T-cell (primary cell): ENCODE measurements at regions not wholly inside any gene's neighbourhood (a gene's known extent, or its start where the extent isn't known, plus 50 kb on each side); places are given as distances from the start of the nearest gene placed in this dataset.

Source experiments
- ATAC-seq, 4 experiments: fragments of 200-7000 bp in 3 of 4; fragments of 150-1000 bp in 1 of 4; cut with Tn5 transposase; replicated peaks in 1 of 4; 1 replicate in 3 of 4; 2 replicates in 1 of 4; pipeline ENCODE4 v1.10.0; 2021; ENCODE audit warnings: moderate library complexity in 3 of 4, mild to moderate bottlenecking in 2 of 4, moderate number of reproducible peaks in 1 of 4
- CTCF ChIA-PET, 2 donors: fragments of 300-600 bp; sonication (Branson Sonifier 250); formaldehyde crosslinking; loops; one replicate each; lab custom pipeline; 2022; ENCODE audit warnings: antibody characterized with exemption in 2 of 2; lab: Charles Lee
- POLR2A ChIA-PET, 2 donors: fragments of 300-600 bp; sonication (Branson Sonifier 250); formaldehyde crosslinking; loops; one replicate each; lab custom pipeline; 2022; ENCODE audit warnings: antibody characterized with exemption in 2 of 2; lab: Charles Lee
- DNase-seq, 35 experiments: peaks; one replicate each; pipeline versions ENCODE4 v3.0.0 to v3.0.0-alpha.2; 2013 to 2023
- H3K27ac ChIP-seq: one replicate; pipeline ENCODE4 v1.5.1; 2013; ENCODE audit warnings: low read length
- H3K27me3 ChIP-seq, 2 experiments: replicated peaks in 1 of 2; 1 replicate in 1 of 2; 2 replicates in 1 of 2; pipeline versions ENCODE4 v1.6.1 to v1.7.0; 2013; ENCODE audit warnings: low read length in 1 of 2, mixed read lengths in 1 of 2; ENCODE audit not compliant: control insufficient read depth in 2 of 2, insufficient read depth in 2 of 2; ENCODE audit errors: extremely low read depth in 1 of 2
- H3K36me3 ChIP-seq, 2 donors: 1 replicate in 1 of 2; 2 replicates in 1 of 2; pipeline versions ENCODE4 v1.6.1 to v1.7.0; 2013; ENCODE audit warnings: low read length in 1 of 2; ENCODE audit not compliant: control insufficient read depth in 2 of 2, insufficient read depth in 1 of 2; ENCODE audit errors: extremely low read depth in 1 of 2
- H3K4me1 ChIP-seq, 2 experiments: 1 replicate in 1 of 2; 2 replicates in 1 of 2; pipeline versions ENCODE4 v1.6.1 to v1.7.0; 2013; ENCODE audit warnings: low read length in 2 of 2, mixed read lengths in 1 of 2; ENCODE audit not compliant: insufficient read depth in 2 of 2, control insufficient read depth in 1 of 2; ENCODE audit errors: extremely low read depth in 1 of 2
- H3K4me3 ChIP-seq, 2 donors: 1 replicate in 1 of 2; 2 replicates in 1 of 2; pipeline versions ENCODE4 v1.5.1 to v1.7.0; 2013; ENCODE audit warnings: mild to moderate bottlenecking in 2 of 2, low read length in 1 of 2, moderate library complexity in 1 of 2; ENCODE audit not compliant: control insufficient read depth in 1 of 2; ENCODE audit errors: extremely low read depth in 1 of 2
- H3K9me3 ChIP-seq: 2 replicates; pipeline ENCODE4 v1.7.0; 2013
- H3K27ac Mint-ChIP-seq, 2 donors: one replicate each; pipeline ENCODE4 v1.8.0; 2020 to 2021; ENCODE audit warnings: mild to moderate bottlenecking in 2 of 2, mixed read lengths in 2 of 2
- H3K27me3 Mint-ChIP-seq, 2 donors: one replicate each; pipeline ENCODE4 v1.8.0; 2021 to 2022; ENCODE audit warnings: mixed read lengths in 2 of 2
- H3K36me3 Mint-ChIP-seq: one replicate; pipeline ENCODE4 v1.8.0; 2021; ENCODE audit warnings: mixed read lengths
- H3K4me1 Mint-ChIP-seq, 3 donors: one replicate each; pipeline ENCODE4 v1.8.0; 2020 to 2022; ENCODE audit warnings: mixed read lengths in 3 of 3, mild to moderate bottlenecking in 1 of 3
- H3K4me3 Mint-ChIP-seq, 3 donors: one replicate each; pipeline ENCODE4 v1.8.0; 2020 to 2022; ENCODE audit warnings: mild to moderate bottlenecking in 3 of 3, mixed read lengths in 3 of 3, moderate library complexity in 3 of 3
- H3K9me3 Mint-ChIP-seq, 3 donors: one replicate each; pipeline ENCODE4 v1.8.0; 2020 to 2022; ENCODE audit warnings: mixed read lengths in 3 of 3
- WGBS: methylation state at CpG from one replicate; pipeline ENCODE4 v1.1.5; 2013; ENCODE audit warnings: missing lambda C conversion rate; ENCODE audit not compliant: insufficient coverage; 5-methylcytosine and 5-hydroxymethylcytosine counted together

DNA sequence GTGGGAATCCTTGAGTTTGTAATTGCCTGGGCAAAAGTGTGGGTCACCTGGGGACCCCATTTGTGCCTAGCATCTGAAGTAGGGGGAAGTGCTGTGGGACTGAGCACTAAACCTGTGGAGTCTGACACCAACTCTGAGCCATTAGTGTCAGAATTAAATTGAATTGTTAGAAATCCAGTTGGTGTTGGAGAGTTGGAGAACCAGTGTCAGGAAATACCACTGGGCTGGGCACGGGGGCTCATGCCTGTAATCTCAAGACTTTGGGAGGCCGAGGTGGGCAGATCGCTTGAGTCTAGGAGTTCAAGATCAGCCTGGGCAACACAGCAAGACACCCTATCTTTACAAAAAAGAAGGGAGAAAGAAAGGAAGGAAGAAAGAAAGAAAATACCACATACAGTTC lies 67.5 kb upstream of the BRD7 start:
- no peaks in the 10 kb centered on the region for H3K4me1 Mint-ChIP-seq

DNA sequence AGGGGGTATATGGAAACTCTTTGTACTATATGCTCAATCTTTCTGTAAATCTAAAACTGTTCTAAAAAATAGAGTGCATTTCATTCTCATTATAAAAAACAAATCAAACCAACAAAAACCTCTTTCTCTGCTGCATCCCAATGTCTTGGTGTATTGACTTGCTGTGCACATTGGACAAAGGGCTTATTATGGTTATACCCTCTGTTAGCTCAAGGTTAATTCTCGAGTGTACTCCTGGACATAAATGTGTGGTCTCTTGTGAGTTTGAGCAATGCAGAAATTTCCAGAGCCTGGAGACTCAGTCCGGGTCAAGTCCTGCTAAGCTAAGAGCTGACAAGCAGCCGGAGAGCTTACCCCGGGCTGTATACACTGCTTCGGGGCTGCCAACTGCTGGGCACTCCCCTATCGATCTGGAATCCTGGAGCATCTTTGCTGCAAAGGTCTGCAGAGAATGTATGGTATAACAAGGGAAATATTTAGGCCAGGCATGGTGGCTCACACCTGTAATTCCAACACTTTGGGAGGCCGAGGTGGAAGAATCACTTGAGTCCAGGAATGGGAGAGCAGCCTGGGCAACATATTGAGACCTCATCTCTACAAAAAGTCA lies 66.2 kb upstream of the BRD7 start:
- Histone ChIP-seq H3K9me3 (peaks cover 4% of the 10 kb centered on the region), H3K27me3 (peaks cover 0 to 8% of the 10 kb centered on the region in 2 experiments), H3K27ac (no peak overlapping the region), H3K4me3 (no peak overlapping the region), H3K36me3 (no peaks in the 10 kb centered on the region), H3K4me1 (no peaks in the 10 kb centered on the region)
- H3K27ac Mint-ChIP-seq, result no peak overlapping the region
- CTCF ChIA-PET, result no interaction called here
- H3K9me3 Mint-ChIP-seq, result peaks cover 9 to 17% (median 15%) of the 10 kb centered on the region in 3 donors
- no peak for ATAC-seq
- POLR2A ChIA-PET, result no interaction called here
- peaks cover 12 to 19% of the 10 kb centered on the region in 2 donors for H3K27me3 Mint-ChIP-seq
- no peaks in the 10 kb centered on the region for H3K4me1 Mint-ChIP-seq
- H3K36me3 Mint-ChIP-seq, result peaks cover 11% of the 10 kb centered on the region
- no peak overlapping the region for H3K4me3 Mint-ChIP-seq
- no peak for DNase-seq
- WGBS, result 76% methylated on average over 3 of the region's 7 CpGs

More for the DNA sequence above, 67.5 kb upstream of the BRD7 start:
- ATAC-seq (no peak), DNase-seq (no peak)
- H3K36me3 ChIP-seq, result no peaks in the 10 kb centered on the region
- Mint-ChIP-seq H3K27ac (no peak overlapping the region), H3K4me3 (no peak overlapping the region), H3K36me3 (peaks cover 11% of the 10 kb centered on the region), H3K9me3 (peaks cover 13 to 21% (median 20%) of the 10 kb centered on the region in 3 donors), H3K27me3 (peaks cover 12 to 15% of the 10 kb centered on the region in 2 donors)
- WGBS, result no CpG with 5 or more reads among the region's 3 CpGs
- no peaks in the 10 kb centered on the region for H3K4me1 ChIP-seq
- no peak overlapping the region for H3K27ac ChIP-seq
- CTCF ChIA-PET, result no interaction called here
- H3K27me3 ChIP-seq, result peaks cover 0 to 16% of the 10 kb centered on the region in 2 experiments
- H3K4me3 ChIP-seq, result no peak overlapping the region
- H3K9me3 ChIP-seq, result peaks cover 4% of the 10 kb centered on the region
- POLR2A ChIA-PET, result no interaction called here

- no peaks in the 10 kb centered on the region for H3K4me1 ChIP-seq
- ATAC-seq (no peak), DNase-seq (no peak)
- H3K27me3 ChIP-seq, result peaks cover 0 to 12% of the 10 kb centered on the region in 2 experiments
- CTCF ChIA-PET, result no interaction called here
- WGBS, result no CpG with 5 or more reads among the region's 3 CpGs
- H3K36me3 ChIP-seq, result no peaks in the 10 kb centered on the region
- no peak overlapping the region for H3K27ac ChIP-seq
- POLR2A ChIA-PET, result no interaction called here
- Mint-ChIP-seq H3K27me3 (peaks cover 16 to 21% of the 10 kb centered on the region in 2 donors), H3K27ac (no peak overlapping the region), H3K36me3 (no peaks in the 10 kb centered on the region), H3K4me1 (no peaks in the 10 kb centered on the region), H3K4me3 (no peak overlapping the region), H3K9me3 (no peaks in the 10 kb centered on the region)
- no peak overlapping the region for H3K4me3 ChIP-seq
- no peaks in the 10 kb centered on the region for H3K9me3 ChIP-seq
These were observed 61.3 kb upstream of the BRD7 start for GRCh38 chr16:50430076-50430475.

DNA sequence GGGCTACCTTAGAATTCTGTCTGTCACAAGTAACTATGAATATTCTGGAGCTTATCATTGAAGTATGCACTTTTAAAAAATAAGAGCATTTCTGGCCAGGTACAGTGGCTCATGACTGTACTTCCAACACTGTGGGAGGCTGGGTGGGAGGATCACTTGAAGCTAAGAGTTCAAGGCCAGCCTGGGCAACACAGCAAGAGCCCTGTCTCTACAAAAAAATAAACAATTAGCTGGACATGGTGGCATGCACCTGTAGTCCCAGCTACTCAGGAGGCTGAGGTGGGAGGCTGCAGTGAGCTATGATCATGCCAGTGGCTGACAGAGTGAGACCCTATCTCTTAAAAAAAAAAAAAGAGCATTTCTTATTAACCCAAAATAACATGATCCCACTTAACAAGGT lies 60.0 kb upstream of the BRD7 start:
- Mint-ChIP-seq H3K4me3 (no peak overlapping the region), H3K9me3 (no peaks in the 10 kb centered on the region), H3K27me3 (peaks cover 15 to 16% of the 10 kb centered on the region in 2 donors), H3K4me1 (no peaks in the 10 kb centered on the region), H3K36me3 (no peaks in the 10 kb centered on the region), H3K27ac (no peak overlapping the region)
- CTCF ChIA-PET, result no interaction called here
- POLR2A ChIA-PET, result no interaction called here
- DNase-seq (no peak), ATAC-seq (no peak)
- no peaks in the 10 kb centered on the region for H3K36me3 ChIP-seq
- no peak overlapping the region for H3K4me3 ChIP-seq
- no peak overlapping the region for H3K27ac ChIP-seq
- no peaks in the 10 kb centered on the region for H3K9me3 ChIP-seq
- no peaks in the 10 kb centered on the region for H3K4me1 ChIP-seq
- peaks cover 0 to 15% of the 10 kb centered on the region in 2 experiments for H3K27me3 ChIP-seq

- DNase-seq (no peak), ATAC-seq (no peak)
- Histone ChIP-seq H3K27me3 (peaks cover 0 to 17% of the 10 kb centered on the region in 2 experiments), H3K9me3 (no peaks in the 10 kb centered on the region), H3K27ac (no peak overlapping the region), H3K4me3 (no peak overlapping the region), H3K36me3 (no peaks in the 10 kb centered on the region), H3K4me1 (no peaks in the 10 kb centered on the region)
- Mint-ChIP-seq H3K27ac (no peak overlapping the region), H3K36me3 (no peaks in the 10 kb centered on the region), H3K27me3 (peaks cover 15 to 16% of the 10 kb centered on the region in 2 donors), H3K4me3 (no peak overlapping the region), H3K9me3 (no peaks in the 10 kb centered on the region), H3K4me1 (no peaks in the 10 kb centered on the region)
- POLR2A ChIA-PET, result no interaction called here
- 100% methylated on average over 1 of the region's 2 CpGs for WGBS
- CTCF ChIA-PET, result no interaction called here
These were observed 59.3 kb upstream of the BRD7 start for GRCh38 chr16:50428116-50428515.

DNA sequence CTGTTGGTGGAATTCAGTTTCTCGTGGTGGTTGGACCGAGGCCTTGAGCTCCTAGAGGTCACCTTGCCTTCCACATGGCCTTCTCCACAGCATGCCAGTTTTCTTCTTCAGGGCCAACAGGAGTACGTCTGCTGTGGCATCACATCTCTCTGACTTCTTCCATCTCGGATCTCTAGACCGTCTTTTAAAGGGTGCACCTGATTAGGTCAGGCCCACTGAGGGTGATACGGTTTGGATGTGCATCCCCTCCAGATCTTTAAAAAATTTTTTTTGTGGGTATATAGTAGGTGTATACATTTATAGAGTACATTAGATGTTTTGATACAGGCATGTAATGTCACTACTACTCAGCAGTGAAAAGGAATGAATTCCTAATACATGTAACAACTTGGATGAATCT lies 58.3 kb upstream of the BRD7 start:
- Histone ChIP-seq H3K9me3 (no peaks in the 10 kb centered on the region), H3K4me3 (no peak overlapping the region), H3K36me3 (no peaks in the 10 kb centered on the region), H3K27me3 (peaks cover 0 to 21% of the 10 kb centered on the region in 2 experiments), H3K27ac (no peak overlapping the region), H3K4me1 (no peaks in the 10 kb centered on the region)
- Mint-ChIP-seq H3K9me3 (no peaks in the 10 kb centered on the region), H3K4me3 (no peak overlapping the region), H3K27ac (no peak overlapping the region), H3K36me3 (no peaks in the 10 kb centered on the region), H3K27me3 (peaks cover 8 to 18% of the 10 kb centered on the region in 2 donors), H3K4me1 (no peaks in the 10 kb centered on the region)
- POLR2A ChIA-PET, result no interaction called here
- ATAC-seq, result no peak
- 81% methylated on average over 5 of the region's 6 CpGs for WGBS
- CTCF ChIA-PET, result no interaction called here
- no peak for DNase-seq

- CTCF ChIA-PET, result no interaction called here
- ATAC-seq, result no peak
These were observed 56.9 kb upstream of the BRD7 start for GRCh38 chr16:50425648-50426047.

More at GRCh38 chr16:50425648-50426047, 56.9 kb upstream of the BRD7 start:
- Mint-ChIP-seq H3K4me1 (no peaks in the 10 kb centered on the region), H3K27ac (no peak overlapping the region), H3K36me3 (no peaks in the 10 kb centered on the region), H3K4me3 (no peak overlapping the region), H3K27me3 (peaks cover 7 to 11% of the 10 kb centered on the region in 2 donors), H3K9me3 (no peaks in the 10 kb centered on the region)
- Histone ChIP-seq H3K27ac (no peak overlapping the region), H3K4me1 (no peaks in the 10 kb centered on the region), H3K27me3 (peaks cover 0 to 21% of the 10 kb centered on the region in 2 experiments), H3K9me3 (no peaks in the 10 kb centered on the region), H3K4me3 (no peak overlapping the region), H3K36me3 (no peaks in the 10 kb centered on the region)
- POLR2A ChIA-PET, result no interaction called here
- DNase-seq, result peak in 1 of 35 experiments; percentile 13
- WGBS, result 54% methylated on average over 3 of the region's 8 CpGs
